Endothelial cell of umbilical vein (primary cell): ENCODE measurements at regions not wholly inside any gene's neighbourhood (a gene's known extent, or its start where the extent isn't known, plus 50 kb on each side); places are given as distances from the start of the nearest gene placed in this dataset.

ENCODE experiments used
- BruUV-seq: library from RNA; stranded (reverse); fragments of 400-500 nt; replicated peaks from 2 replicates; lab custom pipeline; 2021; lab: Mats Ljungman, UMichigan
- CTCF ChIA-PET: fragments of 300-600, 350-600 bp; sonication (Branson Sonifier 250); formaldehyde crosslinking; loops from one replicate; lab custom pipeline; 2021; ENCODE audit warnings: antibody characterized with exemption, inconsistent platforms; lab: Charles Lee
- POLR2A ChIA-PET: fragments of 300-600, 350-600 bp; sonication (Branson Sonifier 250); formaldehyde crosslinking; loops from one replicate; lab custom pipeline; 2021; ENCODE audit warnings: antibody characterized with exemption, inconsistent platforms; lab: Charles Lee
- DNase-seq: peaks from one replicate; pipeline ENCODE4 v3.0.0-alpha.2; 2011; ENCODE audit warnings: low read depth, low spot score
- FAIRE-seq: peaks from 2 replicates; lab custom pipeline; 2011; peaks lifted over from hg19 to GRCh38; lab: Jason Lieb, UNC
- H2AFZ ChIP-seq: 2 replicates; pipeline ENCODE4 v1.6.0; 2012; ENCODE audit warnings: low read depth, low read length, control low read depth, inconsistent platforms
- H3K27ac ChIP-seq: 2 replicates; pipeline ENCODE4 v1.5.1; 2011; ENCODE audit warnings: low read depth, mild to moderate bottlenecking, control low read depth, low read length, moderate library complexity; ENCODE audit not compliant: insufficient read depth
- H3K27me3 ChIP-seq, 2 experiments: 2 replicates each; pipeline versions ENCODE4 v1.6.0 to v1.6.1; 2011; ENCODE audit warnings: low read length in 2 of 2, mixed read lengths in 1 of 2; ENCODE audit not compliant: control insufficient read depth in 2 of 2, insufficient read depth in 2 of 2
- H3K36me3 ChIP-seq, 2 experiments: 2 replicates in 1 of 2; 3 replicates in 1 of 2; pipeline ENCODE4 v1.5.1; 2011; ENCODE audit warnings: low read length in 2 of 2, mild to moderate bottlenecking in 1 of 2, moderate library complexity in 1 of 2; ENCODE audit not compliant: control insufficient read depth in 2 of 2, insufficient read depth in 2 of 2; ENCODE audit errors: extremely low read depth in 1 of 2
- H3K4me1 ChIP-seq: 3 replicates; pipeline ENCODE4 v1.5.1; 2011; ENCODE audit warnings: mild to moderate bottlenecking, low read length; ENCODE audit not compliant: control insufficient read depth, insufficient read depth; ENCODE audit errors: extremely low read depth
- H3K4me2 ChIP-seq: 2 replicates; pipeline ENCODE4 v1.6.1; 2011; ENCODE audit warnings: low read length, control low read depth, mixed read lengths; ENCODE audit not compliant: insufficient read depth
- H3K4me3 ChIP-seq, 3 experiments: fragments of 200-600 bp in 1 of 3; sonication (generic), shearing (Covaris generic) in 1 of 3; replicated peaks in 1 of 3; 2 replicates each; pipeline ENCODE4 v1.5.1; 2011 to 2016; ENCODE audit warnings: control low read depth in 3 of 3, low read length in 3 of 3, mild to moderate bottlenecking in 2 of 3, inconsistent platforms in 1 of 3, low read depth in 1 of 3, moderate library complexity in 1 of 3; ENCODE audit not compliant: insufficient read depth in 1 of 3
- H3K79me2 ChIP-seq: 2 replicates; pipeline ENCODE4 v1.6.0; 2012; ENCODE audit warnings: low read length, inconsistent platforms; ENCODE audit not compliant: control insufficient read depth, insufficient read depth
- H3K9ac ChIP-seq: replicated peaks from 2 replicates; pipeline ENCODE3; 2011; ENCODE audit warnings: low read length, control low read depth; ENCODE audit not compliant: insufficient read depth; ENCODE audit errors: extremely low read depth
- H3K9me1 ChIP-seq: replicated peaks from 3 replicates; pipeline ENCODE4 v1.6.0; 2011; ENCODE audit warnings: mild to moderate bottlenecking, low read length; ENCODE audit not compliant: control insufficient read depth, insufficient read depth; ENCODE audit errors: extremely low read depth
- H3K9me3 ChIP-seq: replicated peaks from 2 replicates; pipeline ENCODE4 v1.5.1; 2012; ENCODE audit warnings: low read length, inconsistent platforms; ENCODE audit not compliant: control insufficient read depth, insufficient read depth
- H4K20me1 ChIP-seq: replicated peaks from 2 replicates; pipeline ENCODE3; 2011; ENCODE audit warnings: mild to moderate bottlenecking, low read length; ENCODE audit not compliant: control insufficient read depth, insufficient read depth; ENCODE audit errors: extremely low read depth
- EZH2 ChIP-seq: IDR thresholded peaks from 2 replicates; pipeline ENCODE4 v1.6.1; 2012; ENCODE audit warnings: borderline replicate concordance, low read depth, mild to moderate bottlenecking, moderate library complexity, low read length, inconsistent platforms; ENCODE audit not compliant: severe bottlenecking
- FOS ChIP-seq: IDR thresholded peaks from 2 replicates; pipeline ENCODE4 v1.6.1; 2011; ENCODE audit warnings: mild to moderate bottlenecking, low read length, moderate library complexity, borderline replicate concordance; ENCODE audit not compliant: insufficient read depth
- GATA2 ChIP-seq: IDR thresholded peaks from 2 replicates; pipeline ENCODE4 v1.7.0; 2011; ENCODE audit warnings: low read depth, mild to moderate bottlenecking, moderate library complexity, mixed read lengths, low read length; ENCODE audit not compliant: insufficient read length, insufficient read depth
- JUN ChIP-seq: IDR thresholded peaks from 2 replicates; pipeline ENCODE4 v1.6.1; 2011; ENCODE audit warnings: borderline replicate concordance, low read depth; ENCODE audit not compliant: insufficient read length, insufficient read depth
- MYC ChIP-seq: IDR thresholded peaks from one replicate; pipeline ENCODE4 v1.6.1; 2011; ENCODE audit warnings: mild to moderate bottlenecking, low read depth, low read length
- POLR2A ChIP-seq: IDR thresholded peaks from 2 replicates; pipeline ENCODE4 v1.6.1; 2012; ENCODE audit warnings: low read depth, mild to moderate bottlenecking, control low read depth, low read length
- POLR2AphosphoS5 ChIP-seq: IDR thresholded peaks from 2 replicates; pipeline ENCODE4 v1.6.1; 2012; ENCODE audit warnings: low read depth, mild to moderate bottlenecking, control low read depth, low read length, moderate library complexity; ENCODE audit not compliant: insufficient read depth
- dilution Hi-C: fragments of 300-500 bp; cut with MboI; formaldehyde crosslinking; loops from one replicate; pipeline ENCODE4 v1.15.0; 2019; ENCODE audit warnings: low sequenced_read_pairs; ENCODE audit not compliant: extremely low pct_ligation_motif_present
- intact Hi-C: fragments of 100-400 bp; cut with micrococcal nuclease; formaldehyde crosslinking; loops from one replicate; pipeline ENCODE4 v1.10.0; 2022
- TF ChIP-seq, protein P1 (sequence below), 2 donors: IDR thresholded peaks; 1 replicate in 1 of 2; 2 replicates in 1 of 2; pipeline ENCODE4 v1.5.1; 2011; ENCODE audit warnings: low read length in 2 of 2, mild to moderate bottlenecking in 2 of 2, moderate library complexity in 2 of 2, control low read depth in 1 of 2, inconsistent platforms in 1 of 2, low read depth in 1 of 2; ENCODE audit not compliant: insufficient read depth in 1 of 2; ENCODE audit errors: extremely low read depth in 1 of 2

- FAIRE-seq (no peak), DNase-seq (no peak)
- Histone ChIP-seq H3K4me2 (no peak overlapping the region), H3K9ac (no peak overlapping the region), H3K4me3 (no peak overlapping the region), H3K36me3 (no peaks in the 10 kb centered on the region), H3K27me3 (no peaks in the 10 kb centered on the region), H3K9me3 (no peaks in the 10 kb centered on the region), H3K9me1 (no peaks in the 10 kb centered on the region), H4K20me1 (no peaks in the 10 kb centered on the region), H3K27ac (no peak overlapping the region), H2AFZ (no peak overlapping the region), H3K79me2 (no peaks in the 10 kb centered on the region), H3K4me1 (peaks cover 28% of the 10 kb centered on the region)
- ChIA-PET POLR2A (interaction anchor here (0.8 kb wide), 1 partner anchor 23 kb away, joined by 4 read pairs; no protein-coding TSS in a partner anchor), CTCF (interaction anchor here (1.1 kb wide), 1 partner anchor 33 kb away, joined by 4 read pairs; no protein-coding TSS in a partner anchor)
- intact Hi-C loops: no loop called here
- no peak for TF ChIP-seq FOS
- no peak for TF ChIP-seq JUN
- TF ChIP-seq EZH2: no peak
- no peak for TF ChIP-seq MYC
- no peak for TF ChIP-seq POLR2AphosphoS5
- TF ChIP-seq POLR2A: no peak
- TF ChIP-seq, protein P1, sequence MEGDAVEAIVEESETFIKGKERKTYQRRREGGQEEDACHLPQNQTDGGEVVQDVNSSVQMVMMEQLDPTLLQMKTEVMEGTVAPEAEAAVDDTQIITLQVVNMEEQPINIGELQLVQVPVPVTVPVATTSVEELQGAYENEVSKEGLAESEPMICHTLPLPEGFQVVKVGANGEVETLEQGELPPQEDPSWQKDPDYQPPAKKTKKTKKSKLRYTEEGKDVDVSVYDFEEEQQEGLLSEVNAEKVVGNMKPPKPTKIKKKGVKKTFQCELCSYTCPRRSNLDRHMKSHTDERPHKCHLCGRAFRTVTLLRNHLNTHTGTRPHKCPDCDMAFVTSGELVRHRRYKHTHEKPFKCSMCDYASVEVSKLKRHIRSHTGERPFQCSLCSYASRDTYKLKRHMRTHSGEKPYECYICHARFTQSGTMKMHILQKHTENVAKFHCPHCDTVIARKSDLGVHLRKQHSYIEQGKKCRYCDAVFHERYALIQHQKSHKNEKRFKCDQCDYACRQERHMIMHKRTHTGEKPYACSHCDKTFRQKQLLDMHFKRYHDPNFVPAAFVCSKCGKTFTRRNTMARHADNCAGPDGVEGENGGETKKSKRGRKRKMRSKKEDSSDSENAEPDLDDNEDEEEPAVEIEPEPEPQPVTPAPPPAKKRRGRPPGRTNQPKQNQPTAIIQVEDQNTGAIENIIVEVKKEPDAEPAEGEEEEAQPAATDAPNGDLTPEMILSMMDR (IDR thresholded peaks at IDR 0.05; ENCODE audit: extremely low read depth in 1 of 2, insufficient read depth in 1 of 2, low read depth in 1 of 2, low read length in 2 of 2): no peak
- TF ChIP-seq GATA2: no peak
- dilution Hi-C loops: no loop called here
- no TSS peak for BruUV-seq
Measured at GRCh38 chr14:61149896-61150295, 131.2 kb downstream of the TMEM30B start.
